HEK293 (cell line): ENCODE measurements at regions not wholly inside any gene's neighbourhood (a gene's known extent, or its start where the extent isn't known, plus 50 kb on each side); places are given as distances from the start of the nearest gene placed in this dataset.

Experiments
- CTCF ChIA-PET: fragments of 350-600 bp; formaldehyde crosslinking; extraction: SDS; loops from one replicate; lab custom pipeline; 2021; ENCODE audit warnings: antibody characterized with exemption; lab: Yijun Ruan, JAX
- POLR2A ChIA-PET: fragments of 300-600 bp; formaldehyde crosslinking; extraction: SDS; loops from one replicate; lab custom pipeline; 2020; ENCODE audit warnings: antibody characterized with exemption, inconsistent platforms; lab: Yijun Ruan, JAX
- H3K27ac ChIP-seq: fragments of 200-500 bp; sonication (Bioruptor generic); 2 replicates; pipeline ENCODE4 v1.5.1; 2014; ENCODE audit warnings: low read depth, low read length, control low read depth, inconsistent platforms; ENCODE audit errors: extremely low read depth
- H3K36me3 ChIP-seq, 2 experiments: fragments of 200-500 bp in 1 of 2; sonication (Bioruptor generic) in 1 of 2; 1 replicate in 1 of 2; 2 replicates in 1 of 2; pipeline ENCODE4 v1.5.1; 2014 to 2017; ENCODE audit warnings: inconsistent platforms in 2 of 2, low read length in 2 of 2; ENCODE audit not compliant: control insufficient read depth in 2 of 2, insufficient read depth in 1 of 2
- H3K4me1 ChIP-seq: fragments of 200-500 bp; sonication (Bioruptor generic); 2 replicates; pipeline ENCODE4 v1.5.1; 2014; ENCODE audit warnings: mild to moderate bottlenecking, low read length, inconsistent platforms; ENCODE audit not compliant: control insufficient read depth, insufficient read depth
- H3K4me3 ChIP-seq: 2 replicates; pipeline ENCODE4 v1.5.1; 2011; ENCODE audit warnings: low read depth, mild to moderate bottlenecking, control low read depth, low read length, moderate library complexity
- H3K9me3 ChIP-seq: fragments of 200-500 bp; sonication (Bioruptor generic); 2 replicates; pipeline ENCODE4 v1.5.1; 2014; ENCODE audit warnings: low read depth, low read length, inconsistent platforms; ENCODE audit not compliant: control insufficient read depth, insufficient read depth
- EGR2 ChIP-seq: fragments of 450-650 bp; formaldehyde crosslinking; IDR thresholded peaks from 2 replicates; pipeline ENCODE4 v1.5.1; 2016; ENCODE audit warnings: low read depth, missing biosample characterization, missing genetic modification characterization
- KLF16 ChIP-seq: fragments of 450-650 bp; formaldehyde crosslinking; IDR thresholded peaks from 2 replicates; pipeline ENCODE4 v1.5.1; 2017; ENCODE audit warnings: missing biosample characterization, missing genetic modification characterization
- MEIS1 ChIP-seq: sonication (generic); formaldehyde crosslinking; IDR thresholded peaks from 2 replicates; pipeline ENCODE4 v1.8.1; 2022; ENCODE audit warnings: missing genetic modification reagents, mild to moderate bottlenecking, borderline replicate concordance
- MYNN ChIP-seq: fragments of 450-650 bp; formaldehyde crosslinking; IDR thresholded peaks from 2 replicates; pipeline ENCODE4 v1.5.1; 2016; ENCODE audit warnings: missing biosample characterization, missing genetic modification characterization, borderline replicate concordance
- PRDM1 ChIP-seq: fragments of 450-650 bp; formaldehyde crosslinking; IDR thresholded peaks from 2 replicates; pipeline ENCODE4; 2016; ENCODE audit warnings: missing biosample characterization, missing genetic modification characterization
- REPIN1 ChIP-seq: fragments of 450-650 bp; formaldehyde crosslinking; IDR thresholded peaks from 2 replicates; pipeline ENCODE4 v1.5.1; 2017; ENCODE audit warnings: missing biosample characterization, missing genetic modification characterization, low read depth
- ZBTB7A ChIP-seq: fragments of 450-650 bp; formaldehyde crosslinking; IDR thresholded peaks from 2 replicates; pipeline ENCODE4 v1.5.1; 2016; ENCODE audit warnings: low read depth, missing biosample characterization, missing genetic modification characterization
- ZBTB8A ChIP-seq: fragments of 450-650 bp; formaldehyde crosslinking; IDR thresholded peaks from 2 replicates; pipeline ENCODE4 v1.5.1; 2016; ENCODE audit warnings: missing biosample characterization, missing genetic modification characterization
- ZEB2 ChIP-seq: fragments of 450-650 bp; formaldehyde crosslinking; IDR thresholded peaks from 2 replicates; pipeline ENCODE4 v1.5.1; 2016; ENCODE audit warnings: missing biosample characterization, missing genetic modification characterization
- ZIC2 ChIP-seq: fragments of 450-650 bp; formaldehyde crosslinking; IDR thresholded peaks from 2 replicates; pipeline ENCODE4 v1.5.1; 2016; ENCODE audit warnings: missing biosample characterization, missing genetic modification characterization
- ZNF133 ChIP-seq: fragments of 450-650 bp; formaldehyde crosslinking; IDR thresholded peaks from 2 replicates; pipeline ENCODE4 v1.5.1; 2016; ENCODE audit warnings: missing biosample characterization, missing genetic modification characterization
- ZNF16 ChIP-seq: fragments of 450-650 bp; formaldehyde crosslinking; IDR thresholded peaks from 2 replicates; pipeline ENCODE4 v1.5.1; 2016; ENCODE audit warnings: low read depth, missing biosample characterization, missing genetic modification characterization
- ZNF175 ChIP-seq: fragments of 450-650 bp; formaldehyde crosslinking; IDR thresholded peaks from 2 replicates; pipeline ENCODE4 v1.5.1; 2016; ENCODE audit warnings: missing biosample characterization, missing genetic modification characterization
- ZNF350 ChIP-seq: fragments of 450-650 bp; formaldehyde crosslinking; IDR thresholded peaks from 2 replicates; pipeline ENCODE4 v1.5.0; 2017; ENCODE audit warnings: missing biosample characterization, mild to moderate bottlenecking, missing genetic modification characterization
- ZNF354C ChIP-seq: fragments of 450-650 bp; formaldehyde crosslinking; IDR thresholded peaks from 2 replicates; pipeline ENCODE4 v1.5.1; 2016; ENCODE audit warnings: missing biosample characterization, missing genetic modification characterization, low read depth, borderline replicate concordance
- ZNF423 ChIP-seq: fragments of 450-650 bp; formaldehyde crosslinking; IDR thresholded peaks from 2 replicates; pipeline ENCODE4 v1.5.1; 2016; ENCODE audit warnings: missing biosample characterization, missing genetic modification characterization
- ZNF426 ChIP-seq: fragments of 450-650 bp; formaldehyde crosslinking; IDR thresholded peaks from 2 replicates; pipeline ENCODE4 v1.5.1; 2017; ENCODE audit warnings: missing biosample characterization, missing genetic modification characterization, mild to moderate bottlenecking, inconsistent platforms, moderate library complexity
- ZNF549 ChIP-seq: fragments of 450-650 bp; IDR thresholded peaks from 2 replicates; pipeline ENCODE4 v1.5.1; 2018; ENCODE audit warnings: missing biosample characterization, missing genetic modification characterization, mild to moderate bottlenecking, inconsistent platforms, moderate library complexity
- ZNF596 ChIP-seq: fragments of 450-650 bp; IDR thresholded peaks from 2 replicates; pipeline ENCODE4 v1.5.0; 2018; ENCODE audit warnings: missing biosample characterization, mild to moderate bottlenecking, missing genetic modification characterization, moderate library complexity
- ZNF600 ChIP-seq: fragments of 450-650 bp; formaldehyde crosslinking; IDR thresholded peaks from 2 replicates; pipeline ENCODE4 v1.5.1; 2016; ENCODE audit warnings: missing biosample characterization, missing genetic modification characterization
- ZNF629 ChIP-seq: fragments of 450-650 bp; formaldehyde crosslinking; IDR thresholded peaks from 2 replicates; pipeline ENCODE4 v1.5.1; 2017; ENCODE audit warnings: missing biosample characterization, missing genetic modification characterization
- ZNF670 ChIP-seq: fragments of 450-650 bp; formaldehyde crosslinking; IDR thresholded peaks from 2 replicates; pipeline ENCODE4 v1.5.1; 2016; ENCODE audit warnings: missing biosample characterization, missing genetic modification characterization, low read depth
- ZNF776 ChIP-seq: fragments of 450-650 bp; formaldehyde crosslinking; IDR thresholded peaks from 2 replicates; pipeline ENCODE4 v1.5.0; 2017; ENCODE audit warnings: missing biosample characterization, missing genetic modification characterization, borderline replicate concordance
- ZNF830 ChIP-seq: fragments of 450-650 bp; IDR thresholded peaks from 2 replicates; pipeline ENCODE4 v1.5.0; 2018; ENCODE audit warnings: missing biosample characterization, missing genetic modification characterization, low read depth, mild to moderate bottlenecking, moderate library complexity
- TF ChIP-seq, protein P1 (sequence below): fragments of 450-650 bp; formaldehyde crosslinking; IDR thresholded peaks from 2 replicates; pipeline ENCODE4 v1.5.1; 2016; ENCODE audit warnings: missing biosample characterization, missing genetic modification characterization, low read depth
- TF ChIP-seq, protein P2 (sequence below): fragments of 450-650 bp; formaldehyde crosslinking; IDR thresholded peaks from 2 replicates; pipeline ENCODE4 v1.5.1; 2016; ENCODE audit warnings: missing biosample characterization, missing genetic modification characterization

DNA sequence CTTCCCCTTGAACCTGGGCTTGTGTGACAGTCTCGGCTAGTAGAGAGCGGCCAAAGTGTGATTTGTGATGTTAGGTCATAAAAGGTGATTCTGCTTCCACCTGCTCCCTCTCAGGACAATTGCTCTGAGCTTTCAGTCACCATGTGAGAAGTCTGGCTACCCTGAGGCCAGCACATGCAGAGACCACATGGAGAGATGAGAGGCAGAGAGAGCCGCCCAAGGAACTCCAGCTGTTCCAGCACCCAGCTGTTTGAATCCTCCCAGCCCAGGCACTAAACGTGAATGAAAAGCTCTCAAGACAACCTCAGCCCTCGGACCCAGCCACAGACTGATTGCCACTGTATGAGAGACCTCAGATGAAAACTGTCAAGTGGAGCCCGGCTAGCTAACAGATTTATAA lies 143.4 kb upstream of the EEF1E1 start:
- Histone ChIP-seq H3K4me3 (no peak overlapping the region), H3K9me3 (no peaks in the 10 kb centered on the region), H3K4me1 (no peaks in the 10 kb centered on the region), H3K36me3 (no peaks in the 10 kb centered on the region), H3K27ac (no peak overlapping the region)
- ChIA-PET POLR2A (no interaction called here), CTCF (interaction anchor here (0.8 to 3.5 kb wide), 2 partner anchors 26 to 878 kb away, joined by 3 to 21 read pairs; no protein-coding TSS in a partner anchor)
- TF ChIP-seq ZNF549 (no peak), ZNF423 (0 out of 2 replicates have a peak, but pooled peaks have one; percentile 16), ZNF354C (tag by site-specific recombination) (no peak), ZNF175 (tag by site-specific recombination) (no peak), ZNF830 (tag by site-specific recombination) (no peak), ZNF596 (no peak), REPIN1 (tag by site-specific recombination) (no peak), MEIS1 (CRISPR knock-in tag) (no peak), ZBTB7A (tag by site-specific recombination) (no peak), ZNF16 (tag by site-specific recombination) (no peak), ZNF629 (tag by site-specific recombination) (no peak), ZIC2 (tag by site-specific recombination) (peak; percentile 91), ZNF133 (no peak), ZNF350 (tag by site-specific recombination) (no peak), ZNF426 (tag by site-specific recombination) (no peak), ZBTB8A (tag by site-specific recombination) (no peak)
- TF ChIP-seq, protein P1, sequence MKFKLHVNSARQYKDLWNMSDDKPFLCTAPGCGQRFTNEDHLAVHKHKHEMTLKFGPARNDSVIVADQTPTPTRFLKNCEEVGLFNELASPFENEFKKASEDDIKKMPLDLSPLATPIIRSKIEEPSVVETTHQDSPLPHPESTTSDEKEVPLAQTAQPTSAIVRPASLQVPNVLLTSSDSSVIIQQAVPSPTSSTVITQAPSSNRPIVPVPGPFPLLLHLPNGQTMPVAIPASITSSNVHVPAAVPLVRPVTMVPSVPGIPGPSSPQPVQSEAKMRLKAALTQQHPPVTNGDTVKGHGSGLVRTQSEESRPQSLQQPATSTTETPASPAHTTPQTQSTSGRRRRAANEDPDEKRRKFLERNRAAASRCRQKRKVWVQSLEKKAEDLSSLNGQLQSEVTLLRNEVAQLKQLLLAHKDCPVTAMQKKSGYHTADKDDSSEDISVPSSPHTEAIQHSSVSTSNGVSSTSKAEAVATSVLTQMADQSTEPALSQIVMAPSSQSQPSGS = no peak

DNA sequence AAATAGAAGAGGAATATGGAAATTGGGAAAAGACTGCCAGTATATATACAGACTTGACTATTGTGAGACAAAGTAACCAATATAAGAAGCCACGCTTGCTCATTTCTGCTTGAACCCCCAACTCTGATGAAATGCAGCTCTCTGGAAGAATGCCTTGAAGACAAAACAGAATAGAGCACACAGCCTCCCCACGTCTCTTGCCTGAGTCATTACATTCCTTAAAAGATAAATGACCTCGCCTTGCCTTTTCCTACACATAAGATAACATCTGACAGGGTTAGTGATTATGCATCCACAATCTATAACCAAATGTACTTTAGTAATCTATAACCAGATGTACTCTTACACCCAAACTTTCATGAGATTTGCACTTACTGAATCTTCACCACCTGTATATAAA lies 141.1 kb upstream of the EEF1E1 start:
- Histone ChIP-seq H3K36me3 (no peaks in the 10 kb centered on the region), H3K27ac (no peak overlapping the region), H3K9me3 (no peaks in the 10 kb centered on the region), H3K4me1 (peaks cover 3% of the 10 kb centered on the region; the same call in 1 of the 2 replicates), H3K4me3 (no peak overlapping the region)
- ChIA-PET POLR2A (no interaction called here), CTCF (interaction anchor here (2.1 to 3.5 kb wide), 2 partner anchors 24 to 112 kb away, joined by 5 to 21 read pairs; no protein-coding TSS in a partner anchor)
- TF ChIP-seq ZNF670 (tag by site-specific recombination) = no peak
- TF ChIP-seq ZEB2 (tag by site-specific recombination) = no peak
- no peak for TF ChIP-seq EGR2 (tag by site-specific recombination)
- TF ChIP-seq ZBTB7A (tag by site-specific recombination) = no peak
- TF ChIP-seq KLF16 (tag by site-specific recombination) = no peak
- TF ChIP-seq ZNF600 (tag by site-specific recombination) = no peak
- TF ChIP-seq, protein P2, sequence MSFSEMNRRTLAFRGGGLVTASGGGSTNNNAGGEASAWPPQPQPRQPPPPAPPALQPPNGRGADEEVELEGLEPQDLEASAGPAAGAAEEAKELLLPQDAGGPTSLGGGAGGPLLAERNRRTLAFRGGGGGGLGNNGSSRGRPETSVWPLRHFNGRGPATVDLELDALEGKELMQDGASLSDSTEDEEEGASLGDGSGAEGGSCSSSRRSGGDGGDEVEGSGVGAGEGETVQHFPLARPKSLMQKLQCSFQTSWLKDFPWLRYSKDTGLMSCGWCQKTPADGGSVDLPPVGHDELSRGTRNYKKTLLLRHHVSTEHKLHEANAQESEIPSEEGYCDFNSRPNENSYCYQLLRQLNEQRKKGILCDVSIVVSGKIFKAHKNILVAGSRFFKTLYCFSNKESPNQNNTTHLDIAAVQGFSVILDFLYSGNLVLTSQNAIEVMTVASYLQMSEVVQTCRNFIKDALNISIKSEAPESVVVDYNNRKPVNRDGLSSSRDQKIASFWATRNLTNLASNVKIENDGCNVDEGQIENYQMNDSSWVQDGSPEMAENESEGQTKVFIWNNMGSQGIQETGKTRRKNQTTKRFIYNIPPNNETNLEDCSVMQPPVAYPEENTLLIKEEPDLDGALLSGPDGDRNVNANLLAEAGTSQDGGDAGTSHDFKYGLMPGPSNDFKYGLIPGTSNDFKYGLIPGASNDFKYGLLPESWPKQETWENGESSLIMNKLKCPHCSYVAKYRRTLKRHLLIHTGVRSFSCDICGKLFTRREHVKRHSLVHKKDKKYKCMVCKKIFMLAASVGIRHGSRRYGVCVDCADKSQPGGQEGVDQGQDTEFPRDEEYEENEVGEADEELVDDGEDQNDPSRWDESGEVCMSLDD (tag by site-specific recombination) = no peak
- no peak for TF ChIP-seq ZNF776 (tag by site-specific recombination)
- TF ChIP-seq PRDM1 (tag by site-specific recombination) = no peak
- TF ChIP-seq MYNN = no peak
